ENCODE measurements at regions not wholly inside any gene's neighbourhood (a gene's known extent, or its start where the extent isn't known, plus 50 kb on each side); places are given as distances from the start of the nearest gene placed in this dataset.

DNA sequence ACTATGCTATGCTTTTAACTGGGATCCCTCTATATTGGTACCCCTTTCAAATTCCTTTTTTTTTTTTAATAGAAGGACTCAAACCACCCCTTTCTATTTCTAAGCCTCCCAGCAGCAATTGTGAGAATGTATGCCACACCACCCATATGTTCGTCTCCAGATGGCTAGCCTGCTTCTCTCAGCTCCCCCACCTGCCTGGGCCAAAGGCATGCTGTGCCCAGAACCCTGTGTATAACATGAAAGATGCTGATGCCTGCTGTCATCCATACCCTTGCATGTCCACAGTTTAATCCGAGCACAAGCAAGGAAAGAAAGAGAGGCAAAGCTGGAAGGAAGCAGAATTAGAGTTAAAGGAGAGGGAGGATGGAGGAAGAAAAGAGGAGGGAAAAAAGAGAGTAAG lies 159.5 kb upstream of the CNTN6 start:
- TF ChIP-seq KDM1A (IDR thresholded peaks at IDR 0.05; ENCODE audit: borderline replicate concordance) (no peak), TAF1 (IDR thresholded peaks at IDR 0.05; ENCODE audit: borderline replicate concordance, low read depth, low read length) (no peak), CHD2 (IDR thresholded peaks at IDR 0.05; ENCODE audit: borderline replicate concordance, low read depth, low read length) (no peak), SIN3A (IDR thresholded peaks at IDR 0.05; ENCODE audit: low read depth, low read length) (no peak), POLR2A (IDR thresholded peaks at IDR 0.05; ENCODE audit: low read depth, low read length) (no peak), TBL1XR1 (IDR thresholded peaks at IDR 0.05; ENCODE audit: low read depth, low read length) (no peak), CEBPB (IDR thresholded peaks at IDR 0.05; ENCODE audit: borderline replicate concordance in 1 of 2, low read depth in 2 of 2, low read length in 2 of 2) (no peak), ATF7 (IDR thresholded peaks at IDR 0.05; ENCODE audit: low read depth) (no peak)
- TF ChIP-seq, protein P1, sequence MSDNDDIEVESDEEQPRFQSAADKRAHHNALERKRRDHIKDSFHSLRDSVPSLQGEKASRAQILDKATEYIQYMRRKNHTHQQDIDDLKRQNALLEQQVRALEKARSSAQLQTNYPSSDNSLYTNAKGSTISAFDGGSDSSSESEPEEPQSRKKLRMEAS (IDR thresholded peaks at IDR 0.05; ENCODE audit: low read depth, low read length) = no peak
- TF ChIP-seq, protein P2, sequence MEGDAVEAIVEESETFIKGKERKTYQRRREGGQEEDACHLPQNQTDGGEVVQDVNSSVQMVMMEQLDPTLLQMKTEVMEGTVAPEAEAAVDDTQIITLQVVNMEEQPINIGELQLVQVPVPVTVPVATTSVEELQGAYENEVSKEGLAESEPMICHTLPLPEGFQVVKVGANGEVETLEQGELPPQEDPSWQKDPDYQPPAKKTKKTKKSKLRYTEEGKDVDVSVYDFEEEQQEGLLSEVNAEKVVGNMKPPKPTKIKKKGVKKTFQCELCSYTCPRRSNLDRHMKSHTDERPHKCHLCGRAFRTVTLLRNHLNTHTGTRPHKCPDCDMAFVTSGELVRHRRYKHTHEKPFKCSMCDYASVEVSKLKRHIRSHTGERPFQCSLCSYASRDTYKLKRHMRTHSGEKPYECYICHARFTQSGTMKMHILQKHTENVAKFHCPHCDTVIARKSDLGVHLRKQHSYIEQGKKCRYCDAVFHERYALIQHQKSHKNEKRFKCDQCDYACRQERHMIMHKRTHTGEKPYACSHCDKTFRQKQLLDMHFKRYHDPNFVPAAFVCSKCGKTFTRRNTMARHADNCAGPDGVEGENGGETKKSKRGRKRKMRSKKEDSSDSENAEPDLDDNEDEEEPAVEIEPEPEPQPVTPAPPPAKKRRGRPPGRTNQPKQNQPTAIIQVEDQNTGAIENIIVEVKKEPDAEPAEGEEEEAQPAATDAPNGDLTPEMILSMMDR (IDR thresholded peaks at IDR 0.05 in 2 of 3, conservative IDR thresholded peaks at IDR 0.05 in 1 of 3; ENCODE audit: control insufficient read depth in 2 of 3, extremely low read depth in 1 of 3, insufficient read depth in 1 of 3, low read depth in 3 of 3, low read length in 3 of 3) = no peak

Data from GM12878 (cell line).